Esophagus squamous epithelium (tissue), 4 donors: ENCODE measurements at regions not wholly inside any gene's neighbourhood (a gene's known extent, or its start where the extent isn't known, plus 50 kb on each side); places are given as distances from the start of the nearest gene placed in this dataset.

Experiments
- POLR2A ChIP-seq, 4 donors: fragments of 450-650 bp; IDR thresholded peaks; one replicate each; pipeline ENCODE4 v1.6.1; 2017; ENCODE audit warnings: antibody characterized with exemption in 4 of 4, mild to moderate bottlenecking in 4 of 4, moderate library complexity in 3 of 4
- TF ChIP-seq, protein P1 (sequence below), 6 experiments: fragments of 450-650 bp in 4 of 6; fragments of 200-600 bp in 2 of 6; sonication (generic) in 2 of 6; IDR thresholded peaks; one replicate each; pipeline ENCODE4 v1.5.1; 2016 to 2019; ENCODE audit warnings: antibody characterized with exemption in 6 of 6, mild to moderate bottlenecking in 4 of 6, moderate library complexity in 4 of 6

DNA sequence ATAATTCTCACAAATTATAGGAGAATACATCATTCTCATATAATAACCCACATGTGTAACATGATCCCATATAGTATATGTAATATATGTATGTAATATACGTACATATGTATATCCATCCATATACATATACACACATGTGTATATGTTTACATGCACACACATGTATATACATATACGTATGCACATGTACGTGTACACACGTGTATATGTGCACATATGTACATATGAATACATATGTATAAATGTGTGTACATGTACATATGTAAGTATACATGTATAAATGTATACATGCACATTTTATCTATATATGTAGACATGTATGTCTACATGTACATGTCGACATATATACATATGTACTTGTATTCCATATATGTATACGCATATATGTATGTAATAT lies 288.8 kb downstream of the NPIPA8 start:
- TF ChIP-seq, protein P1, sequence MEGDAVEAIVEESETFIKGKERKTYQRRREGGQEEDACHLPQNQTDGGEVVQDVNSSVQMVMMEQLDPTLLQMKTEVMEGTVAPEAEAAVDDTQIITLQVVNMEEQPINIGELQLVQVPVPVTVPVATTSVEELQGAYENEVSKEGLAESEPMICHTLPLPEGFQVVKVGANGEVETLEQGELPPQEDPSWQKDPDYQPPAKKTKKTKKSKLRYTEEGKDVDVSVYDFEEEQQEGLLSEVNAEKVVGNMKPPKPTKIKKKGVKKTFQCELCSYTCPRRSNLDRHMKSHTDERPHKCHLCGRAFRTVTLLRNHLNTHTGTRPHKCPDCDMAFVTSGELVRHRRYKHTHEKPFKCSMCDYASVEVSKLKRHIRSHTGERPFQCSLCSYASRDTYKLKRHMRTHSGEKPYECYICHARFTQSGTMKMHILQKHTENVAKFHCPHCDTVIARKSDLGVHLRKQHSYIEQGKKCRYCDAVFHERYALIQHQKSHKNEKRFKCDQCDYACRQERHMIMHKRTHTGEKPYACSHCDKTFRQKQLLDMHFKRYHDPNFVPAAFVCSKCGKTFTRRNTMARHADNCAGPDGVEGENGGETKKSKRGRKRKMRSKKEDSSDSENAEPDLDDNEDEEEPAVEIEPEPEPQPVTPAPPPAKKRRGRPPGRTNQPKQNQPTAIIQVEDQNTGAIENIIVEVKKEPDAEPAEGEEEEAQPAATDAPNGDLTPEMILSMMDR (IDR thresholded peaks at IDR 0.05), result no peak
- no peak for TF ChIP-seq POLR2A (IDR thresholded peaks at IDR 0.05)
